Ishikawa (cell line): ENCODE measurements at regions not wholly inside any gene's neighbourhood (a gene's known extent, or its start where the extent isn't known, plus 50 kb on each side); places are given as distances from the start of the nearest gene placed in this dataset.

Experiments
- CEBPB ChIP-seq: IDR thresholded peaks from 2 replicates; pipeline ENCODE4 v1.6.1; 2012
- CREB1 ChIP-seq: IDR thresholded peaks from 2 replicates; pipeline ENCODE4 v1.6.1; 2012; ENCODE audit warnings: low read depth
- EGR1 ChIP-seq: IDR thresholded peaks from 2 replicates; pipeline ENCODE4 v1.6.1; 2012
- EP300 ChIP-seq: IDR thresholded peaks from 2 replicates; pipeline ENCODE4 v1.6.1; 2012; ENCODE audit warnings: borderline replicate concordance
- RAD21 ChIP-seq: IDR thresholded peaks from 2 replicates; pipeline ENCODE4 v1.6.1; 2012; ENCODE audit warnings: low read depth
- TAF1 ChIP-seq: IDR thresholded peaks from 2 replicates; pipeline ENCODE4 v1.6.1; 2012; ENCODE audit warnings: low read depth, mild to moderate bottlenecking
- TEAD4 ChIP-seq: IDR thresholded peaks from 2 replicates; pipeline ENCODE4 v1.6.1; 2012
- ZBTB7A ChIP-seq: IDR thresholded peaks from 2 replicates; pipeline ENCODE4 v1.6.1; 2012; ENCODE audit warnings: low read depth
- TF ChIP-seq, protein P1 (sequence below): IDR thresholded peaks from 2 replicates; pipeline ENCODE4 v1.6.1; 2012

GRCh38 chr9:118129541-118129940, 425.3 kb downstream of the TLR4 start:
- TF ChIP-seq RAD21: no peak
- no peak for TF ChIP-seq TAF1
- no peak for TF ChIP-seq EGR1
- no peak for TF ChIP-seq ZBTB7A
- TF ChIP-seq, protein P1, sequence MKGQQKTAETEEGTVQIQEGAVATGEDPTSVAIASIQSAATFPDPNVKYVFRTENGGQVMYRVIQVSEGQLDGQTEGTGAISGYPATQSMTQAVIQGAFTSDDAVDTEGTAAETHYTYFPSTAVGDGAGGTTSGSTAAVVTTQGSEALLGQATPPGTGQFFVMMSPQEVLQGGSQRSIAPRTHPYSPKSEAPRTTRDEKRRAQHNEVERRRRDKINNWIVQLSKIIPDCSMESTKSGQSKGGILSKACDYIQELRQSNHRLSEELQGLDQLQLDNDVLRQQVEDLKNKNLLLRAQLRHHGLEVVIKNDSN: no peak
- TF ChIP-seq CEBPB: no peak
- TF ChIP-seq TEAD4: no peak
- no peak for TF ChIP-seq CREB1
- no peak for TF ChIP-seq EP300
